HepG2 (cell line): ENCODE measurements at regions not wholly inside any gene's neighbourhood (a gene's known extent, or its start where the extent isn't known, plus 50 kb on each side); places are given as distances from the start of the nearest gene placed in this dataset.

Experiments
- ATAC-seq: fragments of 200-7000 bp; cut with Tn5 transposase; 3 replicates; pipeline ENCODE4 v1.9.1; 2020; ENCODE audit warnings: mild to moderate bottlenecking, moderate library complexity
- BruUV-seq: library from RNA; stranded (reverse); fragments of 400-500 nt; replicated peaks from 2 replicates; lab custom pipeline; 2021; lab: Mats Ljungman, UMichigan
- CTCF ChIA-PET: fragments of 300-600 bp; formaldehyde crosslinking; extraction: SDS; loops from one replicate; lab custom pipeline; 2021; ENCODE audit warnings: low total read pairs, inconsistent platforms, low intra/inter-chr PET ratio; lab: Yijun Ruan, JAX
- POLR2A ChIA-PET: fragments of 350-600 bp; sonication (Branson Sonifier 250); formaldehyde crosslinking; loops from one replicate; lab custom pipeline; 2020; ENCODE audit warnings: antibody characterized with exemption, inconsistent platforms; lab: Yijun Ruan, JAX
- DNase-seq: peaks from one replicate; pipeline ENCODE4 v3.0.0-alpha.2; 2015; ENCODE audit warnings: low spot score
- FAIRE-seq: peaks from 3 replicates; lab custom pipeline; 2011; peaks lifted over from hg19 to GRCh38; lab: Jason Lieb, UNC
- H2AFZ ChIP-seq: one replicate; pipeline ENCODE4 v1.6.1; 2011; ENCODE audit warnings: low read length, inconsistent platforms
- H3K27ac ChIP-seq: fragments of 300-600 bp; 3 replicates; pipeline ENCODE4 v1.8.0; 2011; ENCODE audit warnings: mixed run types, mild to moderate bottlenecking, mixed read lengths, low read length, inconsistent platforms; ENCODE audit not compliant: insufficient read depth; ENCODE audit errors: extremely low read length
- H3K27me3 ChIP-seq, 2 experiments: fragments of 200-600 bp in 1 of 2; 2 replicates in 1 of 2; 3 replicates in 1 of 2; pipeline versions ENCODE4 v1.6.0 to v1.8.0; 2011; ENCODE audit warnings: low read length in 2 of 2, mild to moderate bottlenecking in 2 of 2, moderate library complexity in 2 of 2, inconsistent platforms in 1 of 2; ENCODE audit not compliant: insufficient read depth in 2 of 2, control insufficient read depth in 1 of 2
- H3K36me3 ChIP-seq, 2 experiments: fragments of 200-600 bp in 1 of 2; replicated peaks in 1 of 2; 2 replicates in 1 of 2; 3 replicates in 1 of 2; pipeline versions ENCODE4 v1.5.1 to v1.8.0; 2011; ENCODE audit warnings: low read length in 2 of 2, inconsistent platforms in 1 of 2; ENCODE audit not compliant: insufficient read depth in 2 of 2, control insufficient read depth in 1 of 2
- H3K4me1 ChIP-seq: 2 replicates; pipeline ENCODE4 v1.5.1; 2012; ENCODE audit warnings: low read length, inconsistent platforms; ENCODE audit not compliant: insufficient read depth
- H3K4me2 ChIP-seq: 2 replicates; pipeline ENCODE4 v1.6.0; 2011; ENCODE audit warnings: low read depth, low read length, inconsistent platforms
- H3K4me3 ChIP-seq, 3 experiments: fragments of 200-600 bp in 1 of 3; sonication (generic), shearing (Covaris generic) in 1 of 3; replicated peaks in 1 of 3; 2 replicates each; pipeline ENCODE4 v1.5.1; 2011 to 2016; ENCODE audit warnings: low read length in 3 of 3, inconsistent platforms in 2 of 3, low read depth in 2 of 3, mild to moderate bottlenecking in 2 of 3, control low read depth in 1 of 3, mixed read lengths in 1 of 3; ENCODE audit not compliant: insufficient read depth in 1 of 3
- H3K79me2 ChIP-seq: one replicate; pipeline ENCODE4 v1.6.1; 2011; ENCODE audit warnings: low read length, inconsistent platforms; ENCODE audit not compliant: insufficient read depth
- H3K9ac ChIP-seq: 2 replicates; pipeline ENCODE4 v1.6.0; 2011; ENCODE audit warnings: mild to moderate bottlenecking, low read depth, low read length, inconsistent platforms; ENCODE audit not compliant: insufficient read depth
- H3K9me3 ChIP-seq: 2 replicates; pipeline ENCODE4 v1.5.1; 2012; ENCODE audit warnings: mild to moderate bottlenecking, low read length
- H4K20me1 ChIP-seq: 2 replicates; pipeline ENCODE4 v1.6.0; 2011; ENCODE audit warnings: inconsistent platforms, mild to moderate bottlenecking, low read length, moderate library complexity; ENCODE audit not compliant: insufficient read depth
- HNRNPUL1 ChIP-seq: fragments of 200-400 bp; formaldehyde crosslinking; IDR thresholded peaks from 2 replicates; pipeline ENCODE4 v1.6.1; 2017; ENCODE audit warnings: low read depth, mild to moderate bottlenecking, low read length, moderate library complexity
- PAX8 ChIP-seq: sonication (generic); formaldehyde crosslinking; IDR thresholded peaks from 2 replicates; pipeline ENCODE4 v1.8.0; 2022; ENCODE audit warnings: mild to moderate bottlenecking, missing genetic modification reagents, borderline replicate concordance
- PHF8 ChIP-seq: sonication (generic); formaldehyde crosslinking; IDR thresholded peaks from 2 replicates; pipeline ENCODE4 v1.5.0; 2020; ENCODE audit warnings: missing genetic modification reagents
- RBAK ChIP-seq: sonication (generic); formaldehyde crosslinking; IDR thresholded peaks from 2 replicates; pipeline ENCODE4 v1.5.1; 2020; ENCODE audit warnings: mild to moderate bottlenecking, missing genetic modification reagents
- ZNF431 ChIP-seq: sonication (generic); formaldehyde crosslinking; IDR thresholded peaks from 2 replicates; pipeline ENCODE4 v1.9.0; 2022; ENCODE audit warnings: missing genetic modification reagents, low read depth, mild to moderate bottlenecking, borderline replicate concordance
- ZNF484 ChIP-seq: sonication (generic); formaldehyde crosslinking; IDR thresholded peaks from 2 replicates; pipeline ENCODE4 v1.5.1; 2020; ENCODE audit warnings: mild to moderate bottlenecking, low read depth, missing genetic modification reagents, borderline replicate concordance
- ZNF776 ChIP-seq: sonication (generic); formaldehyde crosslinking; IDR thresholded peaks from 2 replicates; pipeline ENCODE4 v1.4.0; 2020; ENCODE audit warnings: mild to moderate bottlenecking, missing genetic modification reagents
- WGBS: methylation state at CpG from one replicate; pipeline ENCODE4 v1.1.6; 2017; ENCODE audit warnings: low lambda C conversion rate; 5-methylcytosine and 5-hydroxymethylcytosine counted together
- in situ Hi-C: cut with HindIII; loops from 2 replicates; pipeline ENCODE4 v1.10.0; 2017; ENCODE audit warnings: low pct_unique_long_range_greater_than_20kb; ENCODE audit not compliant: extremely low pct_ligation_motif_present
- intact Hi-C: fragments of 100-400 bp; cut with micrococcal nuclease; formaldehyde crosslinking; loops from one replicate; pipeline ENCODE4 v1.10.0; 2022; ENCODE audit not compliant: unreplicated experiment
- TF ChIP-seq, protein P1 (sequence below): sonication (generic); formaldehyde crosslinking; IDR thresholded peaks from 2 replicates; pipeline ENCODE4 v1.5.1; 2020; ENCODE audit warnings: mild to moderate bottlenecking, missing genetic modification reagents
- TF ChIP-seq, protein P2 (sequence below): sonication (generic); formaldehyde crosslinking; IDR thresholded peaks from 2 replicates; pipeline ENCODE4 v1.5.1; 2020; ENCODE audit warnings: mild to moderate bottlenecking, missing genetic modification reagents, borderline replicate concordance
- TF ChIP-seq, protein P3 (sequence below): sonication (generic); formaldehyde crosslinking; IDR thresholded peaks from 2 replicates; pipeline ENCODE4 v1.4.0; 2020; ENCODE audit warnings: missing genetic modification reagents

DNA sequence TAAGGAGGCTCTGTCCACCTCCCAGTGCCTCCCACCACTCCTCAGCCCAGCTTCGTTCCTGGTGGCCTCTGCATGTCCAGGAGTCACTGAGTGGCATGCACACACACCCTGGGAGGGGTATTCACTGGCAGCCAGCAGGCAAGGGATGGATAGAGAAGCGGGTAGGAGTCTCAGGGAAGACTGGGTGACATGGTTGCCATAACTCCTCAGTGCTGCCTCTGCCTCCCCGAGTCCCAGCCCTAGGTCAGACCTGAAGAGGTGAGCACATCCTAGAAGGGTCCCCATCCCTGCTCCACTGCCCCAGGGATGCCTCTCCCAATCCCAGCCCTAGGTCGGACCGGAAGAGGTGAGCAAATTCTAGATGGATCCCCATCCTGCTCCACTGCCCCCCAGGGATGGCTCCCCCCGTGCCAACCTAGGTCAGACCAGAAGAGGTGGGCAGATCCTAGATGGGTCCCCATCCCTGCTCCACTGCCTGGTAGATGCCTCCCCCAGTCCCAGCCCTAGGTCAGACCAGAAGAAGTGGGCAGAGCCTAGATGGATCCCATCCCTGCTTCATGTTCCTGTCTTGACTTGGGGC lies 197.0 kb downstream of the IRF8 start:
- ATAC-seq (no peak), FAIRE-seq (no peak), DNase-seq (no peak)
- Histone ChIP-seq H3K27me3 (no peaks in the 10 kb centered on the region), H3K4me2 (no peak overlapping the region), H3K9me3 (no peaks in the 10 kb centered on the region), H2AFZ (no peak overlapping the region), H3K79me2 (no peaks in the 10 kb centered on the region), H3K4me1 (peaks cover 17% of the 10 kb centered on the region), H4K20me1 (no peaks in the 10 kb centered on the region), H3K27ac (no peak overlapping the region), H3K36me3 (no peaks in the 10 kb centered on the region), H3K9ac (no peak overlapping the region), H3K4me3 (no peak overlapping the region)
- in situ Hi-C loops = no loop called here
- intact Hi-C loops = no loop called here
- CTCF ChIA-PET = no interaction called here
- POLR2A ChIA-PET = no interaction called here
- whole genome bisulfite sequencing = 37% methylated on average over 6 of the region's 6 CpGs
- no TSS peak for BruUV-seq
- TF ChIP-seq RBAK (no peak), PHF8 (CRISPR knock-in tag) (no peak), PAX8 (CRISPR knock-in tag) (no peak), ZNF776 (CRISPR knock-in tag) (no peak), ZNF484 (CRISPR knock-in tag) (no peak), HNRNPUL1 (no peak), ZNF431 (CRISPR knock-in tag) (no peak)
- TF ChIP-seq, protein P1, sequence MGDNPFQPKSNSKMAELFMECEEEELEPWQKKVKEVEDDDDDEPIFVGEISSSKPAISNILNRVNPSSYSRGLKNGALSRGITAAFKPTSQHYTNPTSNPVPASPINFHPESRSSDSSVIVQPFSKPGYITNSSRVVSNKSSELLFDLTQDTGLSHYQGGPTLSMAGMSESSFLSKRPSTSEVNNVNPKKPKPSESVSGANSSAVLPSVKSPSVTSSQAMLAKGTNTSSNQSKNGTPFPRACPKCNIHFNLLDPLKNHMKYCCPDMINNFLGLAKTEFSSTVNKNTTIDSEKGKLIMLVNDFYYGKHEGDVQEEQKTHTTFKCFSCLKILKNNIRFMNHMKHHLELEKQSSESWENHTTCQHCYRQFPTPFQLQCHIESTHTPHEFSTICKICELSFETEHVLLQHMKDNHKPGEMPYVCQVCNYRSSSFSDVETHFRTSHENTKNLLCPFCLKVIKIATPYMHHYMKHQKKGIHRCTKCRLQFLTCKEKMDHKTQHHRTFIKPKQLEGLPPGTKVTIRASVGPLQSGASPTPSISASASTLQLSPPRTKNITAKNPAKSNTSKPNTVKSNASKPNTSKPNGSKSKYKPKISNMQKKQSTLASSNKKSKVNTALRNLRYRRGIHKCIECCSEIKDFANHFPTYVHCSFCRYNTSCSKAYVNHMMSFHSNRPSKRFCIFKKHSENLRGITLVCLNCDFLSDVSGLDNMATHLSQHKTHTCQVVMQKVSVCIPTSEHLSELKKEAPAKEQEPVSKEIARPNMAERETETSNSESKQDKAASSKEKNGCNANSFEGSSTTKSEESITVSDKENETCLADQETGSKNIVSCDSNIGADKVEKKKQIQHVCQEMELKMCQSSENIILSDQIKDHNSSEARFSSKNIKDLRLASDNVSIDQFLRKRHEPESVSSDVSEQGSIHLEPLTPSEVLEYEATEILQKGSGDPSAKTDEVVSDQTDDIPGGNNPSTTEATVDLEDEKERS (CRISPR knock-in tag) = no peak
- TF ChIP-seq, protein P2, sequence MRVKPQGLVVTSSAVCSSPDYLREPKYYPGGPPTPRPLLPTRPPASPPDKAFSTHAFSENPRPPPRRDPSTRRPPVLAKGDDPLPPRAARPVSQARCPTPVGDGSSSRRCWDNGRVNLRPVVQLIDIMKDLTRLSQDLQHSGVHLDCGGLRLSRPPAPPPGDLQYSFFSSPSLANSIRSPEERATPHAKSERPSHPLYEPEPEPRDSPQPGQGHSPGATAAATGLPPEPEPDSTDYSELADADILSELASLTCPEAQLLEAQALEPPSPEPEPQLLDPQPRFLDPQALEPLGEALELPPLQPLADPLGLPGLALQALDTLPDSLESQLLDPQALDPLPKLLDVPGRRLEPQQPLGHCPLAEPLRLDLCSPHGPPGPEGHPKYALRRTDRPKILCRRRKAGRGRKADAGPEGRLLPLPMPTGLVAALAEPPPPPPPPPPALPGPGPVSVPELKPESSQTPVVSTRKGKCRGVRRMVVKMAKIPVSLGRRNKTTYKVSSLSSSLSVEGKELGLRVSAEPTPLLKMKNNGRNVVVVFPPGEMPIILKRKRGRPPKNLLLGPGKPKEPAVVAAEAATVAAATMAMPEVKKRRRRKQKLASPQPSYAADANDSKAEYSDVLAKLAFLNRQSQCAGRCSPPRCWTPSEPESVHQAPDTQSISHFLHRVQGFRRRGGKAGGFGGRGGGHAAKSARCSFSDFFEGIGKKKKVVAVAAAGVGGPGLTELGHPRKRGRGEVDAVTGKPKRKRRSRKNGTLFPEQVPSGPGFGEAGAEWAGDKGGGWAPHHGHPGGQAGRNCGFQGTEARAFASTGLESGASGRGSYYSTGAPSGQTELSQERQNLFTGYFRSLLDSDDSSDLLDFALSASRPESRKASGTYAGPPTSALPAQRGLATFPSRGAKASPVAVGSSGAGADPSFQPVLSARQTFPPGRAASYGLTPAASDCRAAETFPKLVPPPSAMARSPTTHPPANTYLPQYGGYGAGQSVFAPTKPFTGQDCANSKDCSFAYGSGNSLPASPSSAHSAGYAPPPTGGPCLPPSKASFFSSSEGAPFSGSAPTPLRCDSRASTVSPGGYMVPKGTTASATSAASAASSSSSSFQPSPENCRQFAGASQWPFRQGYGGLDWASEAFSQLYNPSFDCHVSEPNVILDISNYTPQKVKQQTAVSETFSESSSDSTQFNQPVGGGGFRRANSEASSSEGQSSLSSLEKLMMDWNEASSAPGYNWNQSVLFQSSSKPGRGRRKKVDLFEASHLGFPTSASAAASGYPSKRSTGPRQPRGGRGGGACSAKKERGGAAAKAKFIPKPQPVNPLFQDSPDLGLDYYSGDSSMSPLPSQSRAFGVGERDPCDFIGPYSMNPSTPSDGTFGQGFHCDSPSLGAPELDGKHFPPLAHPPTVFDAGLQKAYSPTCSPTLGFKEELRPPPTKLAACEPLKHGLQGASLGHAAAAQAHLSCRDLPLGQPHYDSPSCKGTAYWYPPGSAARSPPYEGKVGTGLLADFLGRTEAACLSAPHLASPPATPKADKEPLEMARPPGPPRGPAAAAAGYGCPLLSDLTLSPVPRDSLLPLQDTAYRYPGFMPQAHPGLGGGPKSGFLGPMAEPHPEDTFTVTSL (CRISPR knock-in tag) = no peak
- TF ChIP-seq, protein P3, sequence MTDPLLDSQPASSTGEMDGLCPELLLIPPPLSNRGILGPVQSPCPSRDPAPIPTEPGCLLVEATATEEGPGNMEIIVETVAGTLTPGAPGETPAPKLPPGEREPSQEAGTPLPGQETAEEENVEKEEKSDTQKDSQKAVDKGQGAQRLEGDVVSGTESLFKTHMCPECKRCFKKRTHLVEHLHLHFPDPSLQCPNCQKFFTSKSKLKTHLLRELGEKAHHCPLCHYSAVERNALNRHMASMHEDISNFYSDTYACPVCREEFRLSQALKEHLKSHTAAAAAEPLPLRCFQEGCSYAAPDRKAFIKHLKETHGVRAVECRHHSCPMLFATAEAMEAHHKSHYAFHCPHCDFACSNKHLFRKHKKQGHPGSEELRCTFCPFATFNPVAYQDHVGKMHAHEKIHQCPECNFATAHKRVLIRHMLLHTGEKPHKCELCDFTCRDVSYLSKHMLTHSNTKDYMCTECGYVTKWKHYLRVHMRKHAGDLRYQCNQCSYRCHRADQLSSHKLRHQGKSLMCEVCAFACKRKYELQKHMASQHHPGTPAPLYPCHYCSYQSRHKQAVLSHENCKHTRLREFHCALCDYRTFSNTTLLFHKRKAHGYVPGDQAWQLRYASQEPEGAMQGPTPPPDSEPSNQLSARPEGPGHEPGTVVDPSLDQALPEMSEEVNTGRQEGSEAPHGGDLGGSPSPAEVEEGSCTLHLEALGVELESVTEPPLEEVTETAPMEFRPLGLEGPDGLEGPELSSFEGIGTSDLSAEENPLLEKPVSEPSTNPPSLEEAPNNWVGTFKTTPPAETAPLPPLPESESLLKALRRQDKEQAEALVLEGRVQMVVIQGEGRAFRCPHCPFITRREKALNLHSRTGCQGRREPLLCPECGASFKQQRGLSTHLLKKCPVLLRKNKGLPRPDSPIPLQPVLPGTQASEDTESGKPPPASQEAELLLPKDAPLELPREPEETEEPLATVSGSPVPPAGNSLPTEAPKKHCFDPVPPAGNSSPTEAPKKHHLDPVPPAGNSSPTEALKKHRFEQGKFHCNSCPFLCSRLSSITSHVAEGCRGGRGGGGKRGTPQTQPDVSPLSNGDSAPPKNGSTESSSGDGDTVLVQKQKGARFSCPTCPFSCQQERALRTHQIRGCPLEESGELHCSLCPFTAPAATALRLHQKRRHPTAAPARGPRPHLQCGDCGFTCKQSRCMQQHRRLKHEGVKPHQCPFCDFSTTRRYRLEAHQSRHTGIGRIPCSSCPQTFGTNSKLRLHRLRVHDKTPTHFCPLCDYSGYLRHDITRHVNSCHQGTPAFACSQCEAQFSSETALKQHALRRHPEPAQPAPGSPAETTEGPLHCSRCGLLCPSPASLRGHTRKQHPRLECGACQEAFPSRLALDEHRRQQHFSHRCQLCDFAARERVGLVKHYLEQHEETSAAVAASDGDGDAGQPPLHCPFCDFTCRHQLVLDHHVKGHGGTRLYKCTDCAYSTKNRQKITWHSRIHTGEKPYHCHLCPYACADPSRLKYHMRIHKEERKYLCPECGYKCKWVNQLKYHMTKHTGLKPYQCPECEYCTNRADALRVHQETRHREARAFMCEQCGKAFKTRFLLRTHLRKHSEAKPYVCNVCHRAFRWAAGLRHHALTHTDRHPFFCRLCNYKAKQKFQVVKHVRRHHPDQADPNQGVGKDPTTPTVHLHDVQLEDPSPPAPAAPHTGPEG = no peak
